ENCODE measurements at regions not wholly inside any gene's neighbourhood (a gene's known extent, or its start where the extent isn't known, plus 50 kb on each side); places are given as distances from the start of the nearest gene placed in this dataset.
A peak's percentile ranks its signal among the peaks of the same experiment; 100 is the strongest.

- DNase-seq (ENCODE audit: low spot score), result no peak
- ChIA-PET CTCF (no interaction called here), POLR2A (ENCODE audit: low non-redundant PET) (no interaction called here)
- Histone ChIP-seq H3K4me3 (ENCODE audit: low read depth, low read length, poor library complexity, severe bottlenecking) (no peak overlapping the region), H3K4me1 (ENCODE audit: insufficient read depth, low read length, poor library complexity, severe bottlenecking) (peaks cover 26% of the 10 kb centered on the region), H3K27ac (ENCODE audit: low read depth, low read length, poor library complexity, severe bottlenecking) (no peak overlapping the region), H3K9me3 (ENCODE audit: low read depth, low read length, poor library complexity, severe bottlenecking) (no peaks in the 10 kb centered on the region), H3K36me3 (ENCODE audit: insufficient read depth, low read length, poor library complexity, severe bottlenecking) (no peaks in the 10 kb centered on the region), H3K27me3 (replicated peaks; ENCODE audit: insufficient read depth, low read depth, low read length, poor library complexity) (peaks cover 8% of the 10 kb centered on the region)
- intact Hi-C loops (cut with micrococcal nuclease; ENCODE audit: unreplicated experiment), result no loop called here
- BruUV-seq (replicated peaks), result no TSS peak
- TF ChIP-seq EZH2 (IDR thresholded peaks at IDR 0.05; ENCODE audit: borderline replicate concordance, low read depth, low read length, poor library complexity, severe bottlenecking) (no peak), CTCF (conservative IDR thresholded peaks at IDR 0.05; ENCODE audit: low read depth, low read length) (no peak)
Measured at GRCh38 chr3:144032531-144033239, 61.1 kb downstream of the DIPK2A start.

- H3K4me3 ChIP-seq (ENCODE audit: low read depth, low read length, poor library complexity, severe bottlenecking), result no peak overlapping the region
- DNase-seq (ENCODE audit: low spot score), result peak; percentile 90
- POLR2A ChIA-PET (ENCODE audit: low non-redundant PET), result no interaction called here
- peaks cover 26% of the 10 kb centered on the region for H3K4me1 ChIP-seq (ENCODE audit: insufficient read depth, low read length, poor library complexity, severe bottlenecking)
- BruUV-seq (replicated peaks), result no TSS peak
- TF ChIP-seq CTCF (conservative IDR thresholded peaks at IDR 0.05; ENCODE audit: low read depth, low read length) (no peak), EZH2 (IDR thresholded peaks at IDR 0.05; ENCODE audit: borderline replicate concordance, low read depth, low read length, poor library complexity, severe bottlenecking) (no peak)
- CTCF ChIA-PET, result no interaction called here
- intact Hi-C loops (cut with micrococcal nuclease; ENCODE audit: unreplicated experiment), result no loop called here
- H3K9me3 ChIP-seq (ENCODE audit: low read depth, low read length, poor library complexity, severe bottlenecking), result no peaks in the 10 kb centered on the region
- no peaks in the 10 kb centered on the region for H3K36me3 ChIP-seq (ENCODE audit: insufficient read depth, low read length, poor library complexity, severe bottlenecking)
- H3K27me3 ChIP-seq (replicated peaks; ENCODE audit: insufficient read depth, low read depth, low read length, poor library complexity), result peaks cover 8% of the 10 kb centered on the region
- H3K27ac ChIP-seq (ENCODE audit: low read depth, low read length, poor library complexity, severe bottlenecking), result no peak overlapping the region
Measured at GRCh38 chr3:144033240-144033589, 61.6 kb downstream of the DIPK2A start.

GRCh38 chr3:144033863-144034262, 62.2 kb downstream of the DIPK2A start:
- no TSS peak for BruUV-seq (replicated peaks)
- Histone ChIP-seq H3K4me1 (ENCODE audit: insufficient read depth, low read length, poor library complexity, severe bottlenecking) (peaks cover 26% of the 10 kb centered on the region), H3K9me3 (ENCODE audit: low read depth, low read length, poor library complexity, severe bottlenecking) (no peaks in the 10 kb centered on the region), H3K36me3 (ENCODE audit: insufficient read depth, low read length, poor library complexity, severe bottlenecking) (no peaks in the 10 kb centered on the region), H3K27me3 (replicated peaks; ENCODE audit: insufficient read depth, low read depth, low read length, poor library complexity) (peaks cover 8% of the 10 kb centered on the region), H3K27ac (ENCODE audit: low read depth, low read length, poor library complexity, severe bottlenecking) (no peak overlapping the region), H3K4me3 (ENCODE audit: low read depth, low read length, poor library complexity, severe bottlenecking) (no peak overlapping the region)
- ChIA-PET CTCF (no interaction called here), POLR2A (ENCODE audit: low non-redundant PET) (no interaction called here)
- no peak for DNase-seq (ENCODE audit: low spot score)
- intact Hi-C loops (cut with micrococcal nuclease; ENCODE audit: unreplicated experiment), result no loop called here
- TF ChIP-seq CTCF (conservative IDR thresholded peaks at IDR 0.05; ENCODE audit: low read depth, low read length) (no peak), EZH2 (IDR thresholded peaks at IDR 0.05; ENCODE audit: borderline replicate concordance, low read depth, low read length, poor library complexity, severe bottlenecking) (no peak)

Data from A673 (cell line).